ENCODE measurements at regions not wholly inside any gene's neighbourhood (a gene's known extent, or its start where the extent isn't known, plus 50 kb on each side); places are given as distances from the start of the nearest gene placed in this dataset.

DNA sequence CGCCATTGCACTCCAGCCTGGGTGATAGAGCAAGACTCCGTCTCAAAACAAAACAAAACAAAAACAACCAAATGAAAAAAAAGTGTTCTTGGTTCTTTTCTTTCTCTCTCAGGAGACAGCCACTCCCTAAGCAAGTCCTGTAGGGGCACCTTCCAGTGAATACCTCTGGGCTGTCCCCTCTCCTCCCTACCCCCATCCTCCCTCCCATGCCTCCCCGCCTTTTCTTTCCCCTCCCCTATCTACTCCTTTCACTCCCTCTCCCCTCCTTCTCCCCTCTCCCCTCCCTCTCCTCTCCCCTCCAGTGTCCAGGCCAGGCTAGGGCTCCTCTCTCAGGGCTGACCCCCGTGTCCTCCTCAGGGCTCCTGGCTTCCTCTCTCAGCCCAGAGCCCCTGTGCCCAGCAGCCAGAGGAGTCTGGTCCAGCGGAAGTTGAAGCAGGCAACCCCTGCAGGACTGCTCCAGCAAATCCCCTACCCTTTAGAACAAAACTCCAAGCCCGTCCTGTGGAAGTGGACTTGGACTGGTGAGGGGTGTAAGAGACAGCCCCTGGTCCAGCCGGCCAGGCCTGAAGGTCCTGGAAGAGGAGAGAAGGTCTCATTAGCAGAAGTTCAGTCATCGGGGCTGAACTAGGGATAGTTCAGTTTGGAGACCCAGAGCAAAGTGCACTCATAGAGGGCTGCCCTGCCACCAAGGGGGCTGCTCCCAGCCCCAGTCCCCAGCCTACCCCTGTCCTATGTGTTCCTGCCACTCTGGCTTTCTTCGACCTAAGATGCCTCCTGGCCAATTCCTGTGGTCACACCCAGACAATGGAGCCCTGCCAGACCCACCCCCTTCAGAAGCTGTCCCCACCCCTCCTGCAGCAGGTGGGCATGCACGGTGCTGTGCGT is 79.8 kb upstream of the IQSEC1 start:
- DNase-seq (ENCODE audit: low read depth): no peak

DNA sequence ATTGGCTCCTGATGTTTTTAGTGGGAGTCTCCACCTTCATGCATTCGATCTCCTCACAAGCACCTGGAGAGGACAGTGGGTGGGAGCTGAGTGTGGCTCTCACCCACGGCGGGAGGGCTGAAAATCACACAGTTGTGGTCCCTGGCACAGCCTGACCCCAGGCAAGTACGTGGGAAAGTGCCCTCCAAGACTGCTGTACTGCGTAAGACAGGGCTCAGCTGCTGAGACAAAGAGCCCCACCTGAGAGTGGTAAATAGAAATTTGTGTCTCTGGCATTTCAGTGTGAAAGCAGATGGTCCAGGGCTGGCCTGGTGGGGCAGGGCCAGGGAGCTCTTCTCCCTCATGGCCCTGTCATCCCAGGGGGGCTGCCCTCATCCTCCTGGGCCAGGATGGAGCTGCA is 77.4 kb upstream of the IQSEC1 start:
- DNase-seq (ENCODE audit: low read depth): no peak

DNA sequence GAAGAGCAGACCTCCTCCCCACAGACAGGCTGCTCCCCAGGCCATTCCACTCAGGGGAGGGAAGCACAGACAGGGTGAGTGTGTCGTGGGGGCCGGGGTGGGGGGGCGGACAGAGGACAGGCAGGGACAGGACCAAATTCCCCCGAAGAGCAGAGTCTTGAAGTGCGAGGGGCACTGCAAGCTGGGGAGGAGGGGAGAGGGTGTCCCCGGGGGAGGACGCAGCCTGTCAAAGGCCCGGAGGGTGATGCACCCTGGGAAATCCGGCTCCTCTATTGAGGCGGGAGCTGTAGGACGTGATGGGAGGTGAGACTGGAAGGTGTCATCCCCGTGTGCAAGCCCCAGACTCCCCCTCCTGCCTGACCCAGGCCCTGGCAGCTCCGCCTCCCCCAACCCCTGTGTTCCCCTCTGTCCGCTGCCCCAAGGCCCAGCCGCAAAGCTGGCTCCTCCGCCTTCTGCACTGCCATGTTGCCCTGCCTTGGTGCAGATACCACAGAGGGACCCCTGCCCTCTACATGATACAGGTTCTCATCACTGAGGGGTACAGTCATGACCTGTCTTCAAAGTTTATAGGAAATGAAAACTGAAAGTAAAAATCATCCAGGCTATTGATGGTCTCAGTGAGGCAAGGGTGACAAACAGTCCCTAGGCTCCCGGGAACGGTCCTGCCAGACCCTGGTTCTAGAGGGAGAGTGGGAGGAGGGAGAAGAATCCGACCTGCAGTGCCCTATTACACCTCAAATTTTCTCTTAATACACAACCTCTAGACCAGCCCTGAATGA is 76.3 kb upstream of the IQSEC1 start:
- no peak for DNase-seq (ENCODE audit: low read depth)

DNA sequence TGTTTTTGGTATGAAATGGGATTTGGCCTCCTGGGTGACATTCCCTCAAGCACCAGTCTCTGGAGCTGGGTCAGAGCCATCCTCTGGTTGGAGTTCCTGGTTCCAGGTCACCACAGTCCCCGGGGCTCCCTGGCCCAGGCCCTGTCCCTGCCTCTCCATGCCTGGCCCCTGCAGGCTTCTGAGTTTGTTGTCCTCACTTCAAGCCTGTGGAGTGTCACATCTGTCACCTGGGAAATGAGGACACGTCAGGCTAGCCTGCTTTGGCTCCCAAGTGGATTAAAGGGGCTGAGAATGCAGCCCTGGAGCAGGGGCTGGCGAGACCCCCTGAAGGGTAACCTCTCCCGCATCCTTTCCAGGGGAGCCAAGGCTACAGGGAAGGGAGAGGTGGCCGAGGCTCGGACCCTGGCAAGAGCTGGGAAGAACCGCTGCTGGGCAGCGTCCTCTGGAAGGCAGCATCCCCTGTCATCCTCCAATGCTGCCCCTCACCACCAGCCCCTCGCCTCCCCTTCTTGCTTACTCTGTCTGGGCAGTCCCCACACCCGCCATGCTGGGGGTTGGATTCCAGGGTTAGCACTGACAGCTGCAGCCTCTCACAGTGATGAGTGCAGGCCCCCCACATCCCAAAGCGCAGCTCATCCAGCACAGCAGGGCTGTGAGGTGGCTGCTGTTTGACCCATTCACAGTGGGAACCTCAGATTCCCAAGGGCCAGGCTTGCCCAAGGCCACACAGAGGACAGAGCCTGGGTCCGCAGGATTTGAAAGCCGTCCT is 75.5 kb upstream of the IQSEC1 start:
- DNase-seq (ENCODE audit: low read depth): no peak

DNA sequence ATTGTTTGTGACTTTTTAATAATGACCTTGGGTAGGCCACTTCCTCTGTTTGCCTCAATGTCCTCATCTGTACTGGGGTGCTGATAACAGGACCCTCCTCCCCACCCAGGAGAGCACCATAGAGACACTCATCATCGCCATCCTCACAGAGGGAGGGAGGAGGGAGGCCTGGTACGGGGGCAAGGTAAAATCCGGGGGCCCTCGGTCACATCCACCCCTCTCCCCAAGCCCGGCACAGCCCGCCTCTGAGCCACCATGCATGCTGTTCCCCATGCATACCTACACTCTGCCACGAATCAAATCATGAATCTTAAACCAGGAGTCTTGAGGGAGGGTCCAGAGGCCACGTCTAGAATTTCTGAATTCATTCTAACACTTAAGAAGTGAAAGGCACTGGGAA is 74.9 kb upstream of the IQSEC1 start:
- no peak for DNase-seq (ENCODE audit: low read depth)

DNA sequence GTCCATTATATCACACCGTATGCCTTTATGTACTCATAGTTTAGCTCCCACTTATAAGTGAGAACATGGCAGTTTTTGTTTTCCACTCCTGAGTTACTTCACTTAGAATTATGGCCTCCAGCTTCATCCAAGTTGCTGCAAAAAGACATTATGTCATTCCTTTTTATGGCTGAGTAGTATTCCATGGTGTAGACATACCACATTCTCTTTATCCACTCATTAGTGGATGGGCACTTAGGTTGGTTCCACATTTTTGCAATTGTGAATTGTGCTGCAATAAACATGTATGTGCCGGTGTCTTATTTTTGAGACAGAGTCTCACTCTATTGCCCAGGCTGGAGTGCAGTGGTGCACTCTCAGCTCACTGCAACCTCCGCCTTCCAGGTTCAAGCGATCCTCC is 74.1 kb upstream of the IQSEC1 start:
- DNase-seq (ENCODE audit: low read depth): no peak

DNA sequence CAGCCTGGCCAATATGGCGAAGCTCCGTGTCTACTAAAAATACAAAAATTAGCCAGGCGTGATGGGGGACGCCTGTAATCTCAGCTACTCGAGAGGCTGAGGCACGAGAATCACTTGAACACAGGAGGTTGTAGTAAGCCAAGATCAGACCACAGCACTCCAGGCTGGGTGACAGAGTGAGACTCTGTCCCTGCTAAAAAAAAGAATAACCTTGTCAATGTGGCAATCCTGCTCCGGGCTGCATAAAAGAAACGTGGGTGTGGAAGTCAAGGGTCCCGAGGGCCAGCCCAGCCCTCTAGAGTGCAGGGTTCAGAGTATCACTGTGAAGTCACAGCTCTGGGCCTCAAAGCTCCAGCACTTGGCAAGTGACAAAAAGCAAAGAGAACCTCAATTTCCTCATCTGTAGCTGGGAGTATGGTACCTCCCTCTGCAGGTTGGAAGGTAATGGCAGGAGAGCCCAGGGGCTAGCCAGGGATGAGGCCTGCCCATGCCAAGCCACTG is 73.5 kb upstream of the IQSEC1 start:
- no peak for DNase-seq (ENCODE audit: low read depth)

DNA sequence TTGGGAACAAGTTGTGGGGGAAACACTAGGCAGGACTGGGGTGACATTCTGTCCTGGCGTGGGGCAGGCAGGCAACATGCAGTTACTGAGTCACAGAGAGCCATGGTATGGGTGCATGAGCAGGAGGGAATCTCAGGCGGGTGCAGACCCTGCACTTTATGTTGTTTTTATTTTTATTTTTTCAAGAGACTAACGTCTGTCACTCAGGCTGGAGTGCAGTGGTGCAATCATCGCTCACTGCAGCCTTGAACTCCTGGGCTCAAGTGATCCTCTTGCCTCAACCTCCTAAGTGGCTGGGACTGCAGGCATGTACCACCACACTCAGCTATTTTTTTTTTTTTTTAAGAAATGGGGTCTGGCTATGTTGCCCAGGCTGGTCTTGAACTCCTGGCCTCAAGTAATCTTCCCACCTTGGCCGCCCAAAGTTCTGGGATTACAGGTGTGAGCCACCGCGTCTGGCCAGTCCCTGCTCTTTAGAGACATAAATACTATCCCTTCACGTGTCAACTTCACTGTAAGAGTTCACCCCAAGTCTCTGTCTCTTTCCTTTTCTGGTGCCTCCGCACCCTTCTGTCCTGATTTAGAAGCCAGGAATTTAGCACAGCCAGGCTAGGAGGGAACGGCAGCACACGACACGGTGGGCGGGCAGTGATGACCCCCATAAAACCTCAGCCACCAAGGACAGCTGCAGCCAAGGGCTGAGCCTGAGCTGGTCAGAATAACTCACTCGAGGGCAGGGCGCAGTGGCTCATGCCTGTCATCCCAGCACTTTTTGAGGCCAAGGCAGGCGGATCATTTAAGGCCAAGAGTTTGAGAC is 72.8 kb upstream of the IQSEC1 start:
- no peak for DNase-seq (ENCODE audit: low read depth)

DNA sequence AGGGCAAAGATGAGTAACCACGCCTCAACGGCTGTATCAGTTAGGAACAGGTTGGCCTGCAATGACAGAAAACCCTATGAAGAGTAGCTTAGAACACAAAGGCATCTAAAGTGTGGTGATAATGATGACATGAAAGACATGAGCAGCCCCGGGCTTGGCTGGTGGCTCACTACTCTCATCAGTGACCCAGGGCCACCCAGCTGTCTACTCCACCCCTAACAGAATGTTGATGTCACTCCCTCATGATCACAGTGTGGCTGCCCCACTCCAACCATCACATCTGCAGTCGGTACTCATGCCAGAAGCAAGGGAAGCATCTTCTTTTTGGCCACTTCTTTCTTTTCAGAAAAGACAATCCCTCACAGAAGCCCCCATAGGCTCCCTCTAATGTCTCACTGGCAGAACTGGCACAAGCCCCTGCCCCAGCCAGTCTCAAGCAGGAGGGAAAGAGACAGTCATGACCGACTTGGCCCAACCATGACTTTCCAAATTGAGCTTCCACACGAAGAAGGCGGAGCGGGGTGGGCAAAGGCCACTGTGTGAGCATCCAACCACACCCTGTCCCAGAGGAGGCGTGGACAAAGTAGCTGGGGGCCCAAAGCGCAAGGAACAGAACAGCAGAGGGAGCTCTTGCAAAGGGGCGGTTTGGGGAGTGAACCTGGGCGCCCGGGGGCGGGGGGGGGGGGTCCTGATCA is 72.0 kb upstream of the IQSEC1 start:
- no peak for DNase-seq (ENCODE audit: low read depth)

DNA sequence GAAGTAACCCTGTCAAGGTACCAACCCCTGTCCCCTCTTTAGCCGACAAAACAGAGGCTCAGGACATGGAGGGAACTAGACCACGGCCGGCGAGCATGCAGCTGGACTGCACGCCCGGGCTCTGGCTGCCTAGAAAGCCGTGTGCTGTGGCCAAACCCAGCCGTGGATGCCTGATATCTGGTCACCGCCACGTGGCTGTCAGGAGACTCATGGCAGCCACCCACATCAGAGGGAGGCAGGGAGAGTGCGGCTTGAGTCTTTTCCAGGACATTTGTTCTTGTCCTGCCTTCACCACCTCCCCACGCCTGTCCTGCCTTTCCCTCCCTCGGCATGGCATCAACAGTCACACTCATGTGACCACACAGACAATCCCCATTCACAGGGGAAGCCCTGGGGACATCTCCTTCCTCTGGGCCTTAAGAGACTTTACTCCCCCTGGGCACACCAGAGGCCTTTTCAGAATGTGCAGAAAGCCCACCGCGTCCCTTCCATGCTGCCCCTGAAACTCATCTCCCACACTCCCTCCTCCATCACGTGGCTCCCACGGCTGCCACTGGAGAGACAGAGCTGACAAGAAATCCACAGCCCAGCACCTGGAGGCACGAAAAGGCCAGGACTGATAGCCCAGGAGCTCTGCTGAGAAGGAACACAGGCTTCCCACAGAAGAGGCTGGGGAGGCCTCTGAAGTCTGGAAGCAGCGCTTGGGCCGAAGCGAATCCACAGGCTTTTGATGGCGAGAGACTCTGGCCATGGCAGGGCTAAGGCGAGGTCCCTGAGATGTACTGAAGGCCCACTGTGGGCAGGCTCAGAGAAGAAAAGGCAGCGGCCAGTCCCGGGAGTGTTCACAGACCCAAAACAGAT is 71.2 kb upstream of the IQSEC1 start:
- no peak for DNase-seq (ENCODE audit: low read depth)

DNA sequence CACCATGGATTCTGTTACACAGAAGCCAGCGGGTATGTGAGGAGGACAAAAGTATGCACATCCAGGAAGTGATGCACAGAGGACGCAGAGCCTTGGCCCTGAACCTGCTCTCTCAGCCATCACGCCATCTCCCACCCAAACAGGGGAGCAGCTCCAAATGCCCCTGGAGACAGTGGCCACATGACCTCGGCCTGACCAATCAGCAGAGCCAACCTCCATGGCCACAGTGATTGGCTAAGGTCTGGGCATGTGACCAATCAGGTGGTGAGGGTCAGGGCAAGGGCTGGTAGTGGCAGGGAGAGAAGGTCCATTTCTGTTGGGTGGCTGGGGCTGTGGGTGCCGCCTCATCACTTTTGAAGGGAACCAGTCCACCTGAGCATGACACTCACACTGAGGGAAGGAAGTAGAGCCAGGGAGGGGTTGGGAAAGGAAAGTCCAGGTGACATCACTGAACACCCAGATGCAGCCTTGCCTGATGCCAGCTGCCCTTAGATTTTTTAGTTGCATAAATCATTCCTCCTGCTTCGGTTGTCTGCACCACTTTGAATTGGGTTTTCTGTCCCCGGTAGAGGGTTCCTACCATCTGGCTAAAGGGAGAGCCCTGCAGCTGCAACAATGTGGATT is 70.3 kb upstream of the IQSEC1 start:
- DNase-seq (ENCODE audit: low read depth): no peak

DNA sequence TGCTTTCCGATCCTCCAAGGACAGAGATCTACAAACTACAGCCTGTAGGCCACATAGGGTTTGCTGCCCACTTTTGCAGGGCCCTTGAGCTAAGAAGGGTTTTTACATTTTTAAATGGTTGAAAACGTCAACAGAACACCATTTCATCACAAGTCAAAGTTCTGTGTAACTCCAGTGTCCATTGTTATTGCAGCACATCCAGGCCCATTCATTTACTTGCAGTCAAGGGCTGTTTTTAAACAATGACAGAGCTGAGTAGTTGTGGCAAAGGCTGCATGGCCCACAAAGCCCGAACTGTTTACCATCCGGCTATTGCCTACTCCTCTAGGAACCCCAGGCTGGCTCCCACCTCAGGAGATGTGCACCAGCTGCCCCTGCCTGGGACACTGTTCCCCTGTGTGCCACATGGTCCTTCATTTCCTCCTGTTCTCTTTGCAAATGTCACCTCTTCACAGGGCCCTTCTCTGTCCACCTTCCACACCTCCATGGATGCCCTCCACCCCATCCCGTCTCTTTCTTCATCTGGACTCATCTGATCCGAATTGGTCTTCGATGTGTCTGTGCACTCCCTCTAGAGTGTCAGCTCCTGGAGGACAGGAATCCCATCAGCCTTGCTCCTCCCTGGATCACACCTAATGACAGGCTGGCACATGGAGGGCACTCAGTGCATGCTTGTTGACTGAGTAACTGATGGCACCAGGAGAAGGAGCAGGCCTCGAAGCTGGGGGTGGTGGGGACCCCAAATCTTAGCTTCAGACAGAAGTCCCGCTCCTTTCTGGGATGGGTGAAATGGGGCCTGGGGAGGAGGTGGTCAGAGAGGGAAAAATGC is 69.5 kb upstream of the IQSEC1 start:
- DNase-seq (ENCODE audit: low read depth): no peak

DNA sequence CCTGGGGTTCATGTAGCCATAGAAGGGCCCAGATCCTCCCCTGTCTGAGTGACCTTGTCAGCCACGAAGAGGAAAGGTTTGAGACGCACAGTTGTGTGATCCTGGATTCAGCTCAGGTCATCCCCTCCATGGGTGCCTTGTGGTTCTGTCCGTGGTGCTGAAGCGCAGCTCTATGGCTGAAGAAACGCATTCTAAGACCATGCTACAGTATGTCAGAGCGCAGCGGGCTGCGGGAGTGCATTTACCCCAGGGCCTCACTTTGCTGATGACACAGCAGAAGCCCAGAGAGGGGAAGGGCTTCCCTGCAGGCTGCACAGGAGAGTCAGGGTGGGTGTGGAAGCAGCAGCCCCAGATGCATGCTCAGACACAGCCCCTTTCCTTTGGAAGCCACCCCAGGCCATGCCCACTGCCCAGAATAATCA is 68.8 kb upstream of the IQSEC1 start:
- no peak for DNase-seq (ENCODE audit: low read depth)

DNA sequence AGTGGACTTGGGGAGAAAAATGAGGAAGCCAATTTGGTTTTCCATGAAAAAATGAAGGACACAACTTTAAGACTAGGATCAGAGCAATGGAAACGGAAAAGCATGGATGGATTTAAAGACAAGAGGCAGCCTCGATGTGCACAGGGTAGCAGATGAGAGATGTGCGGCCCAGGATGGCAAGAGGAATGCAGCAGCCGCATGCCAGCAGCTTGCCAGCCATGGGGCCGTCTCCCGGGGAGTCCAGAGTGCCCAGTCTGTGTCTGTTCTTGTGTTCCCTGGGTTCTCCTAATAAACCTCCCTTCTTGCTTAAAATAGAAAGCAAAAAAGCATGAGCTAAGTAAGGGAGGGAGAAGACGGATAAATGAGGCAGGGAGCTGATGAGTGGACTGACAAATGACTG is 68.0 kb upstream of the IQSEC1 start:
- DNase-seq (ENCODE audit: low read depth): no peak

DNA sequence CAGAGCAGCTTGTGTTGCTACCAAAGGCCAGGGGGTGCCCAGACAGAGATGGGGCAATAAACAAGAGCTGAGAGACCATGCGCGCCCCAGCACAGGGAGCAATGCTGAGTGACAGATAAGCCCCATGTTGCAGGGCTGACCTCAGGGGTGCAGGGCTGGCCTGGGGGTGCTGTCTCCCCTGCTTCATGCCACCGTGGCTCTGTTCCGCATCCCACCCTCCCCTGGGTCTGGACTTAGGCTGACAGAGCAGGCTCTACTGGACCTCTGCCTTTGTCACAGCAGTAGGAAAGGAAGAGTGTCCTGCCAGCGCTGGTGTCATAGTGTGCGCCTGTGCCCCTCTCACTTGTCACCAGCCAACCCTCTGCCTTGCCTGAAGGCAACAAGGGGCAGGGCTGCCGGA is 67.4 kb upstream of the IQSEC1 start:
- no peak for DNase-seq (ENCODE audit: low read depth)

DNA sequence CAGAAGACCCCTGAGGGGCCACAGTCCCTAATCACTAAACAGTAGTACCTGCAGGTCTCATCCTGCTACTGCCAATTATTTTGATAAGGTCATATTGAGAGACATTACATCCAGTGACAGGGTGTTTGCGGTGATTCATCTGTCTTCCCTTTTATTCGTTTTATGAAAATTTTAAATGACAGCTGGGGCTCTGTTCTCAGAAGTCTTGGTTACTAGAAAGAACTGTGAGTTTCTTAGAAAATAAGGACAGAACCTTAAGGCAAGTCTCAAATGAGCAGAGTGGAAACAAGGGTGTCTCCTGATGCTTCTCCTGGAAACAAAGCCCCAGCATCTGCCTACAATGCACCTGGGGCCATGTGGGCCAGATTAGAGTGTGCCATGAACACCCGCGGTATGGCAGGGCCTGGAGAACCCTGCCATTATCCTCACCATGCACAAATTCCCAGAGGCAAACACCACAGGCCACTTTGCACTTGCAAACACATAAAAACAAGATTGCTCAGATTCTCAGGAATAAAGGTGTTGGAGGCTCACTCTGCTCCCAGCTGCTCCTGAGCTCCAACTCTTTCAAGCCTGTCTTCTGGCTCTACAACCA is 66.3 kb upstream of the IQSEC1 start:
- no peak for DNase-seq (ENCODE audit: low read depth)

DNA sequence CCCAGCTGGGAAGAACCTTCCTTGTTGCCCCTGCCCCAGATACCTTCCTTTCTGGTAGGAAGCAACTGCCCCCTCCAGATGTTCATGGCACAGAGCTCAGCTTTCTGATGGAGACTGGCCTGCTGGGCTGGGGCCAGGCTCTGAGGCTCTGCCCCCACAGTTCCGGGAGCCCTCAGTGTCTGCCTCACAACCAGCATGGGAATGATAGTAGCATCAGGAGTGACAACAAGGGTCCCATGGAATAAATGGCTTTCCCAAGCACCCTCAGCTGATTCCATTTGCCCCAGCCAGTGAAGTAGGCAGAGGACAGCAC is 65.6 kb upstream of the IQSEC1 start:
- DNase-seq (ENCODE audit: low read depth): no peak
